B cell (primary cell): ENCODE measurements at regions not wholly inside any gene's neighbourhood (a gene's known extent, or its start where the extent isn't known, plus 50 kb on each side); places are given as distances from the start of the nearest gene placed in this dataset.

ENCODE experiments used
- CTCF ChIP-seq: fragments of 200-600 bp; IDR thresholded peaks from one replicate; pipeline ENCODE4 v1.8.0; 2022; ENCODE audit warnings: antibody characterized with exemption, mild to moderate bottlenecking
- EZH2 ChIP-seq: IDR thresholded peaks from 2 replicates; pipeline ENCODE4 v1.6.1; 2012; ENCODE audit warnings: borderline replicate concordance, low read depth, mild to moderate bottlenecking, moderate library complexity, low read length; ENCODE audit not compliant: insufficient read depth, poor library complexity, severe bottlenecking

GRCh38 chr12:108419949-108420348, 80.8 kb upstream of the CMKLR1 start:
- TF ChIP-seq CTCF = no peak
- no peak for TF ChIP-seq EZH2
